ENCODE measurements at regions not wholly inside any gene's neighbourhood (a gene's known extent, or its start where the extent isn't known, plus 50 kb on each side); places are given as distances from the start of the nearest gene placed in this dataset.

DNA sequence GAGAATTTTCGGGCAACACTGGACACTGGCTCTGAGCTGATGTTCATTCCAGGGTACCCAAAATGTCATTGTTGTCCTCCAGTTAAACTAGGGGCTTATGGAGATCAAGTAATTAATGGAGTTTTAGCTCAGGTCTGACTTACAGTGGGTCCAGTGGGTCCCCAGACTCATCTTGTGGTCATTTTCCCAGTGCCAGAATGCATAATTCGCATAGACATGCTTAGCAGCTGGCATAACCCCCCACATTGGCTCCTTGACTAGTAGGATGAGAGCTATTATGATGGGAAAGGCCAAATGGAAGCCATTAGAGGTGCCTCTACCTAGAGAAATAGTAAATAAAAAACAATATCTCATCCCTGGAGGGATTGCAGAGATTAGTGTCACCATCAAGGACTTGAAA, 818.9 kb downstream of the TMTC2 start:
- Histone ChIP-seq H3K36me3 (ENCODE audit: control insufficient read depth, insufficient read depth, low read length) (no peaks in the 10 kb centered on the region), H3K4me2 (ENCODE audit: low read depth, low read length) (no peak overlapping the region), H2BK20ac (ENCODE audit: low read depth, low read length) (no peak overlapping the region), H4K5ac (ENCODE audit: low read depth, low read length) (no peak overlapping the region), H3K56ac (ENCODE audit: extremely low read depth, insufficient read depth, low read length) (no peak overlapping the region), H3K9ac (ENCODE audit: low read depth, low read length) (no peak overlapping the region), H3K27ac (ENCODE audit: insufficient read depth, low read length) (no peak overlapping the region), H2BK120ac (ENCODE audit: low read depth, low read length) (no peak overlapping the region), H3K23ac (ENCODE audit: low read depth, low read length) (no peak overlapping the region), H3K9me3 (ENCODE audit: control insufficient read depth, insufficient read depth, low read length) (peaks cover 13% of the 10 kb centered on the region), H3K18ac (ENCODE audit: low read depth, low read length) (no peak overlapping the region), H3K14ac (replicated peaks; ENCODE audit: low read depth, low read length) (no peak overlapping the region), H3K4me1 (ENCODE audit: control insufficient read depth, insufficient read depth, low read length) (no peaks in the 10 kb centered on the region), H4K20me1 (ENCODE audit: insufficient read depth, low read length) (no peaks in the 10 kb centered on the region), H4K8ac (ENCODE audit: low read depth in 2 of 2, low read length in 2 of 2) (no peak overlapping the region), H2AK5ac (ENCODE audit: low read depth, low read length) (no peak overlapping the region), H3K9me1 (ENCODE audit: insufficient read depth, low read length) (no peaks in the 10 kb centered on the region), H2AK9ac (replicated peaks; ENCODE audit: low read depth, low read length, poor library complexity) (no peak overlapping the region), H2AFZ (replicated peaks; ENCODE audit: low read length, poor library complexity) (no peak overlapping the region), H3K27me3 (ENCODE audit: control insufficient read depth, insufficient read depth, low read length) (no peaks in the 10 kb centered on the region), H2BK5ac (ENCODE audit: low read depth, low read length, poor library complexity, severe bottlenecking) (no peak overlapping the region), H3K79me1 (ENCODE audit: low read depth in 1 of 2, low read length in 2 of 2) (no peaks in the 10 kb centered on the region), H3K4ac (ENCODE audit: low read depth, low read length) (no peak overlapping the region), H4K91ac (ENCODE audit: insufficient read depth, low read depth, low read length) (no peak overlapping the region), H2BK15ac (ENCODE audit: low read depth, low read length) (no peak overlapping the region), H3K4me3 (ENCODE audit: insufficient read depth, low read depth, low read length) (no peak overlapping the region)
- intact Hi-C loops (cut with micrococcal nuclease) = no loop called here
- TF ChIP-seq, protein P1, sequence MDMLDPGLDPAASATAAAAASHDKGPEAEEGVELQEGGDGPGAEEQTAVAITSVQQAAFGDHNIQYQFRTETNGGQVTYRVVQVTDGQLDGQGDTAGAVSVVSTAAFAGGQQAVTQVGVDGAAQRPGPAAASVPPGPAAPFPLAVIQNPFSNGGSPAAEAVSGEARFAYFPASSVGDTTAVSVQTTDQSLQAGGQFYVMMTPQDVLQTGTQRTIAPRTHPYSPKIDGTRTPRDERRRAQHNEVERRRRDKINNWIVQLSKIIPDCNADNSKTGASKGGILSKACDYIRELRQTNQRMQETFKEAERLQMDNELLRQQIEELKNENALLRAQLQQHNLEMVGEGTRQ (IDR thresholded peaks at IDR 0.05; ENCODE audit: low read depth, low read length) = no peak
- no peak for TF ChIP-seq MAFK (IDR thresholded peaks at IDR 0.05; ENCODE audit: low read depth, low read length)
- no peak for TF ChIP-seq RCOR1 (IDR thresholded peaks at IDR 0.05; ENCODE audit: insufficient replicate concordance, low read length)
- no peak for TF ChIP-seq BHLHE40 (IDR thresholded peaks at IDR 0.05; ENCODE audit: low read depth, low read length)
- TF ChIP-seq, protein P2, sequence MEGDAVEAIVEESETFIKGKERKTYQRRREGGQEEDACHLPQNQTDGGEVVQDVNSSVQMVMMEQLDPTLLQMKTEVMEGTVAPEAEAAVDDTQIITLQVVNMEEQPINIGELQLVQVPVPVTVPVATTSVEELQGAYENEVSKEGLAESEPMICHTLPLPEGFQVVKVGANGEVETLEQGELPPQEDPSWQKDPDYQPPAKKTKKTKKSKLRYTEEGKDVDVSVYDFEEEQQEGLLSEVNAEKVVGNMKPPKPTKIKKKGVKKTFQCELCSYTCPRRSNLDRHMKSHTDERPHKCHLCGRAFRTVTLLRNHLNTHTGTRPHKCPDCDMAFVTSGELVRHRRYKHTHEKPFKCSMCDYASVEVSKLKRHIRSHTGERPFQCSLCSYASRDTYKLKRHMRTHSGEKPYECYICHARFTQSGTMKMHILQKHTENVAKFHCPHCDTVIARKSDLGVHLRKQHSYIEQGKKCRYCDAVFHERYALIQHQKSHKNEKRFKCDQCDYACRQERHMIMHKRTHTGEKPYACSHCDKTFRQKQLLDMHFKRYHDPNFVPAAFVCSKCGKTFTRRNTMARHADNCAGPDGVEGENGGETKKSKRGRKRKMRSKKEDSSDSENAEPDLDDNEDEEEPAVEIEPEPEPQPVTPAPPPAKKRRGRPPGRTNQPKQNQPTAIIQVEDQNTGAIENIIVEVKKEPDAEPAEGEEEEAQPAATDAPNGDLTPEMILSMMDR (conservative IDR thresholded peaks at IDR 0.05; ENCODE audit: low read depth, low read length) = no peak
- no peak for TF ChIP-seq RFX5 (IDR thresholded peaks at IDR 0.05; ENCODE audit: low read depth, low read length)
- no peak for TF ChIP-seq MXI1 (IDR thresholded peaks at IDR 0.05; ENCODE audit: borderline replicate concordance, low read depth, low read length)
- no peak for TF ChIP-seq FOS (IDR thresholded peaks at IDR 0.05; ENCODE audit: low read depth, low read length)
- TF ChIP-seq NFE2L2 (IDR thresholded peaks at IDR 0.05; ENCODE audit: low read depth, low read length) = no peak
- no peak for TF ChIP-seq CEBPB (IDR thresholded peaks at IDR 0.05; ENCODE audit: low read depth, low read length)
- no peak for TF ChIP-seq SMC3 (IDR thresholded peaks at IDR 0.05; ENCODE audit: low read depth, low read length)
- no peak for TF ChIP-seq RAD21 (IDR thresholded peaks at IDR 0.05; ENCODE audit: low read length)
- TF ChIP-seq, protein P3, sequence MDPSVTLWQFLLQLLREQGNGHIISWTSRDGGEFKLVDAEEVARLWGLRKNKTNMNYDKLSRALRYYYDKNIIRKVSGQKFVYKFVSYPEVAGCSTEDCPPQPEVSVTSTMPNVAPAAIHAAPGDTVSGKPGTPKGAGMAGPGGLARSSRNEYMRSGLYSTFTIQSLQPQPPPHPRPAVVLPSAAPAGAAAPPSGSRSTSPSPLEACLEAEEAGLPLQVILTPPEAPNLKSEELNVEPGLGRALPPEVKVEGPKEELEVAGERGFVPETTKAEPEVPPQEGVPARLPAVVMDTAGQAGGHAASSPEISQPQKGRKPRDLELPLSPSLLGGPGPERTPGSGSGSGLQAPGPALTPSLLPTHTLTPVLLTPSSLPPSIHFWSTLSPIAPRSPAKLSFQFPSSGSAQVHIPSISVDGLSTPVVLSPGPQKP (IDR thresholded peaks at IDR 0.05; ENCODE audit: borderline replicate concordance, low read depth, low read length) = no peak
- in situ Hi-C loops (cut with MboI; ENCODE audit: low sequenced_read_pairs) = no loop called here
- DNase-seq = no peak
- ChIA-PET CTCF (no interaction called here), POLR2A (ENCODE audit: unreplicated experiment) (no interaction called here)
- dilution Hi-C loops (cut with HindIII; ENCODE audit: low sequenced_read_pairs, unreplicated experiment) = no loop called here
- WGBS, 2 experiments (ENCODE audit: extremely low coverage in 2 of 2, insufficient read length in 1 of 2) = 60% methylated on average over 1 of the region's 2 CpGs; no CpG with 5 or more reads in 1 of the 2 experiments
- BruUV-seq (replicated peaks) = no TSS peak
- ATAC-seq (ENCODE audit: low read depth) = no peak

Measured in IMR-90 (cell line).